Stimulated activated naive CD8-positive, alpha-beta T cell treated with anti-CD3 and anti-CD28 coated beads, Interleukin-15, amount 100 ng/mL, for 72 hours (primary cell): ENCODE measurements at regions not wholly inside any gene's neighbourhood (a gene's known extent, or its start where the extent isn't known, plus 50 kb on each side); places are given as distances from the start of the nearest gene placed in this dataset.

Experiments used
- ATAC-seq: fragments of 150-1000 bp; cut with Tn5 transposase; 2 replicates; pipeline ENCODE4 v1.10.0; 2021; ENCODE audit warnings: mild to moderate bottlenecking, moderate library complexity
- DNase-seq, 2 donors: peaks; one replicate each; pipeline ENCODE4 v3.0.0; 2021 to 2022
- H3K27ac Mint-ChIP-seq, 2 donors: one replicate each; pipeline ENCODE4 v1.8.0; 2022; ENCODE audit warnings: mild to moderate bottlenecking in 2 of 2, mixed read lengths in 2 of 2, moderate library complexity in 2 of 2
- H3K27me3 Mint-ChIP-seq: one replicate; pipeline ENCODE4 v1.8.0; 2022; ENCODE audit warnings: mixed read lengths
- H3K4me1 Mint-ChIP-seq: one replicate; pipeline ENCODE4 v1.8.0; 2022; ENCODE audit warnings: mild to moderate bottlenecking, mixed read lengths
- H3K4me3 Mint-ChIP-seq, 2 donors: one replicate each; pipeline ENCODE4 v1.8.0; 2022; ENCODE audit warnings: mild to moderate bottlenecking in 2 of 2, mixed read lengths in 2 of 2, moderate library complexity in 1 of 2
- H3K9me3 Mint-ChIP-seq, 2 donors: one replicate each; pipeline ENCODE4 v1.8.0; 2022; ENCODE audit warnings: mixed read lengths in 2 of 2

DNA sequence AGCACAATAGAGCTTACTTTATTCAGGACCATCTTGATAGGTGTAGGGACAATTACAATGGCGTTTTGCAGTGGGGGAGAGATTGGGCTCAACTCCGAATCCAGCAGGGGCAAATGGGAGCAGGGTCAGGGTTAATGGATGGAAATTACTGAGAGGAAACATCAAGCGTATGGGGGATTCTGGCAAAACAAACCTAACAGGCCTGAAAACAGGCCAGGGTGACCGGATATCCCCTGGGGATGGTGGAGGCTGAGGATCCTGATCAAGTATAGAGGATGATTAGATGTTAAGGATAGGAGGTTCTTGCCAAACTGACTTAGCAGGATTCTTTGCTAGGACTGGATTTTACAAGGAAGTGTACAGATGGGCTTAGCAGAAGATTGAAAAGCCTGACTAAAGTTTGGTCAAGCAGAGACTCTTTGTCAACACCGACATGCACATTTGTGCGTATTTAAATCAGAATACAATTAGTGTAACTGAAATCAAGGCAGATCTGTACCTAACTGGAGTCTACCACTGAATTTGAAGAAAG lies 54.5 kb upstream of the GPR45 start:
- Mint-ChIP-seq H3K9me3 (peaks cover 3 to 10% of the 10 kb centered on the region in 2 donors), H3K4me3 (no peak overlapping the region), H3K27ac (no peak overlapping the region), H3K27me3 (peaks cover 10% of the 10 kb centered on the region), H3K4me1 (no peaks in the 10 kb centered on the region)
- ATAC-seq, result no peak
- no peak for DNase-seq

DNA sequence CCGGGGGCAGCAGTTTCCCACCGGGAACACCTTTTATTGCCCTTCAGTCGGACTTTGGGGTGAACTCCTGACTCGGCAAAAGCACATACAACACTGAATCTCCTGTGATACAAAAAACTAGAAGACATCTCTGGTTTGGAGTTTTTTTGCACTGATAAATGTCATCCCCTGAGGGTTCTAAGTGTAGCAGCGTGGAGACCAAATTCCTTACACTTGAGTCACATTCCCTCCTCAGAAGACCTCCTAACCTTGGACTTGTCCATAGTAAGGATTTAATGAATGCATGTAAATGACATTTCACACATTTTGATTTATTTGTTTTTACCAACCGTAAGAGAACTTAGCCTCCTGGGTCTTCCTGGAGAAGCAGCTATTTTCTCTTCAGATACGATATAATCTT lies 54.0 kb upstream of the GPR45 start:
- Mint-ChIP-seq H3K27me3 (peaks cover 10% of the 10 kb centered on the region), H3K4me3 (no peak overlapping the region), H3K9me3 (peaks cover 3 to 10% of the 10 kb centered on the region in 2 donors), H3K4me1 (no peaks in the 10 kb centered on the region), H3K27ac (no peak overlapping the region)
- ATAC-seq (no peak), DNase-seq (no peak)

DNA sequence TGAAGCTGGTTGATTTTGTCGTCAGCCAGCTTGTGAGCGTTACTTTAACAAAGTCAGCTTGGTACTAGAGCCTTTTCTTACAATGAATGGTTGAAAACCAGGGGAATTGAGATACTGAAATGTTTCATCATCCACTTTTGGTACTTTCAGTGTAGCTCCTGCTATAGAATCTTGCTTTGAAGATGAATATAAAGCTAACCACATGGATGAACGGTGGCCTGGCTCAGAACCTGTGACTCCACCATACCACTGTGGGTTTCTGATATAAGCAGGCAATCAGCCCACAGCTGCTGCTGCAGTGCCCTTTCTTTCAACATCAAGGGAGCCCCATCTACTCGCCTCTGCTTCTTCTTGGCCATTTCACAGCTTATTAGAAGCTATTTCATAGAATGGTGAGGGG lies 53.2 kb upstream of the GPR45 start:
- peaks cover 10% of the 10 kb centered on the region for H3K27me3 Mint-ChIP-seq
- no peaks in the 10 kb centered on the region for H3K4me1 Mint-ChIP-seq
- DNase-seq (peak in 1 of 2 donors; percentile 51), ATAC-seq (peak; percentile 93)
- peaks cover 3 to 10% of the 10 kb centered on the region in 2 donors for H3K9me3 Mint-ChIP-seq
- H3K27ac Mint-ChIP-seq, result peak overlapping the region in 1 of 2 donors; percentile 45
- no peak overlapping the region for H3K4me3 Mint-ChIP-seq
